Adrenal gland (tissue), 5 donors: ENCODE measurements at regions not wholly inside any gene's neighbourhood (a gene's known extent, or its start where the extent isn't known, plus 50 kb on each side); places are given as distances from the start of the nearest gene placed in this dataset.

Experiments
- CTCF ChIP-seq, 6 experiments: fragments of 450-650 bp in 4 of 6; fragments of 200-600 bp in 2 of 6; sonication (generic) in 1 of 6; IDR thresholded peaks; 1 replicate in 5 of 6; 2 replicates in 1 of 6; pipeline versions ENCODE4 v1.5.1 to v1.8.0; 2016 to 2021; ENCODE audit warnings: antibody characterized with exemption in 6 of 6, mild to moderate bottlenecking in 2 of 6, moderate library complexity in 1 of 6
- POLR2A ChIP-seq, 2 donors: fragments of 450-650 bp; IDR thresholded peaks; one replicate each; pipeline ENCODE4 v1.6.1; 2017; ENCODE audit warnings: antibody characterized with exemption in 2 of 2, mild to moderate bottlenecking in 2 of 2, moderate library complexity in 1 of 2
- donor health status: DM: no; HTN: no; CAD: no.

- no peak for TF ChIP-seq CTCF (IDR thresholded peaks at IDR 0.05)
- no peak for TF ChIP-seq POLR2A (IDR thresholded peaks at IDR 0.05)
These were observed 232.8 kb upstream of the PTGER4 start for GRCh38 chr5:40446910-40447309.
